GM12873 (cell line): ENCODE measurements at regions not wholly inside any gene's neighbourhood (a gene's known extent, or its start where the extent isn't known, plus 50 kb on each side); places are given as distances from the start of the nearest gene placed in this dataset.

Experiments used
- CTCF ChIP-seq: IDR thresholded peaks from 2 replicates; pipeline ENCODE4 v1.5.1; 2012; ENCODE audit warnings: low read depth, mild to moderate bottlenecking, moderate library complexity, low read length, control low read depth; ENCODE audit not compliant: insufficient read depth; ENCODE audit errors: missing control alignments

GRCh38 chr2:231644426-231644825, 51.8 kb downstream of the TEX44 start:
- no peak for TF ChIP-seq CTCF

GRCh38 chr2:231646476-231646875, 53.8 kb downstream of the TEX44 start:
- no peak for TF ChIP-seq CTCF

- peak; percentile 78 for TF ChIP-seq CTCF
Measured at GRCh38 chr2:231648579-231649174, 56.0 kb downstream of the TEX44 start.

GRCh38 chr2:231655488-231655887, 52.8 kb upstream of the PTMA start:
- TF ChIP-seq CTCF, result no peak

- no peak for TF ChIP-seq CTCF
Measured at GRCh38 chr2:231655894-231656293, 52.4 kb upstream of the PTMA start.
